Endothelial cell of umbilical vein (primary cell): ENCODE measurements at regions not wholly inside any gene's neighbourhood (a gene's known extent, or its start where the extent isn't known, plus 50 kb on each side); places are given as distances from the start of the nearest gene placed in this dataset.

ENCODE experiments used
- BruUV-seq: library from RNA; stranded (reverse); fragments of 400-500 nt; replicated peaks from 2 replicates; lab custom pipeline; 2021; lab: Mats Ljungman, UMichigan
- CTCF ChIA-PET: fragments of 300-600, 350-600 bp; sonication (Branson Sonifier 250); formaldehyde crosslinking; loops from one replicate; lab custom pipeline; 2021; ENCODE audit warnings: antibody characterized with exemption, inconsistent platforms; lab: Charles Lee
- POLR2A ChIA-PET: fragments of 300-600, 350-600 bp; sonication (Branson Sonifier 250); formaldehyde crosslinking; loops from one replicate; lab custom pipeline; 2021; ENCODE audit warnings: antibody characterized with exemption, inconsistent platforms; lab: Charles Lee
- DNase-seq: peaks from one replicate; pipeline ENCODE4 v3.0.0-alpha.2; 2011; ENCODE audit warnings: low read depth, low spot score
- FAIRE-seq: peaks from 2 replicates; lab custom pipeline; 2011; peaks lifted over from hg19 to GRCh38; lab: Jason Lieb, UNC
- H2AFZ ChIP-seq: 2 replicates; pipeline ENCODE4 v1.6.0; 2012; ENCODE audit warnings: low read depth, low read length, control low read depth, inconsistent platforms
- H3K27ac ChIP-seq: 2 replicates; pipeline ENCODE4 v1.5.1; 2011; ENCODE audit warnings: low read depth, mild to moderate bottlenecking, control low read depth, low read length, moderate library complexity; ENCODE audit not compliant: insufficient read depth
- H3K27me3 ChIP-seq, 2 experiments: 2 replicates each; pipeline versions ENCODE4 v1.6.0 to v1.6.1; 2011; ENCODE audit warnings: low read length in 2 of 2, mixed read lengths in 1 of 2; ENCODE audit not compliant: control insufficient read depth in 2 of 2, insufficient read depth in 2 of 2
- H3K36me3 ChIP-seq, 2 experiments: 2 replicates in 1 of 2; 3 replicates in 1 of 2; pipeline ENCODE4 v1.5.1; 2011; ENCODE audit warnings: low read length in 2 of 2, mild to moderate bottlenecking in 1 of 2, moderate library complexity in 1 of 2; ENCODE audit not compliant: control insufficient read depth in 2 of 2, insufficient read depth in 2 of 2; ENCODE audit errors: extremely low read depth in 1 of 2
- H3K4me1 ChIP-seq: 3 replicates; pipeline ENCODE4 v1.5.1; 2011; ENCODE audit warnings: mild to moderate bottlenecking, low read length; ENCODE audit not compliant: control insufficient read depth, insufficient read depth; ENCODE audit errors: extremely low read depth
- H3K4me2 ChIP-seq: 2 replicates; pipeline ENCODE4 v1.6.1; 2011; ENCODE audit warnings: low read length, control low read depth, mixed read lengths; ENCODE audit not compliant: insufficient read depth
- H3K4me3 ChIP-seq, 3 experiments: fragments of 200-600 bp in 1 of 3; sonication (generic), shearing (Covaris generic) in 1 of 3; replicated peaks in 1 of 3; 2 replicates each; pipeline ENCODE4 v1.5.1; 2011 to 2016; ENCODE audit warnings: control low read depth in 3 of 3, low read length in 3 of 3, mild to moderate bottlenecking in 2 of 3, inconsistent platforms in 1 of 3, low read depth in 1 of 3, moderate library complexity in 1 of 3; ENCODE audit not compliant: insufficient read depth in 1 of 3
- H3K79me2 ChIP-seq: 2 replicates; pipeline ENCODE4 v1.6.0; 2012; ENCODE audit warnings: low read length, inconsistent platforms; ENCODE audit not compliant: control insufficient read depth, insufficient read depth
- H3K9ac ChIP-seq: replicated peaks from 2 replicates; pipeline ENCODE3; 2011; ENCODE audit warnings: low read length, control low read depth; ENCODE audit not compliant: insufficient read depth; ENCODE audit errors: extremely low read depth
- H3K9me1 ChIP-seq: replicated peaks from 3 replicates; pipeline ENCODE4 v1.6.0; 2011; ENCODE audit warnings: mild to moderate bottlenecking, low read length; ENCODE audit not compliant: control insufficient read depth, insufficient read depth; ENCODE audit errors: extremely low read depth
- H3K9me3 ChIP-seq: replicated peaks from 2 replicates; pipeline ENCODE4 v1.5.1; 2012; ENCODE audit warnings: low read length, inconsistent platforms; ENCODE audit not compliant: control insufficient read depth, insufficient read depth
- H4K20me1 ChIP-seq: replicated peaks from 2 replicates; pipeline ENCODE3; 2011; ENCODE audit warnings: mild to moderate bottlenecking, low read length; ENCODE audit not compliant: control insufficient read depth, insufficient read depth; ENCODE audit errors: extremely low read depth
- EZH2 ChIP-seq: IDR thresholded peaks from 2 replicates; pipeline ENCODE4 v1.6.1; 2012; ENCODE audit warnings: borderline replicate concordance, low read depth, mild to moderate bottlenecking, moderate library complexity, low read length, inconsistent platforms; ENCODE audit not compliant: severe bottlenecking
- FOS ChIP-seq: IDR thresholded peaks from 2 replicates; pipeline ENCODE4 v1.6.1; 2011; ENCODE audit warnings: mild to moderate bottlenecking, low read length, moderate library complexity, borderline replicate concordance; ENCODE audit not compliant: insufficient read depth
- GATA2 ChIP-seq: IDR thresholded peaks from 2 replicates; pipeline ENCODE4 v1.7.0; 2011; ENCODE audit warnings: low read depth, mild to moderate bottlenecking, moderate library complexity, mixed read lengths, low read length; ENCODE audit not compliant: insufficient read length, insufficient read depth
- JUN ChIP-seq: IDR thresholded peaks from 2 replicates; pipeline ENCODE4 v1.6.1; 2011; ENCODE audit warnings: borderline replicate concordance, low read depth; ENCODE audit not compliant: insufficient read length, insufficient read depth
- MYC ChIP-seq: IDR thresholded peaks from one replicate; pipeline ENCODE4 v1.6.1; 2011; ENCODE audit warnings: mild to moderate bottlenecking, low read depth, low read length
- POLR2A ChIP-seq: IDR thresholded peaks from 2 replicates; pipeline ENCODE4 v1.6.1; 2012; ENCODE audit warnings: low read depth, mild to moderate bottlenecking, control low read depth, low read length
- POLR2AphosphoS5 ChIP-seq: IDR thresholded peaks from 2 replicates; pipeline ENCODE4 v1.6.1; 2012; ENCODE audit warnings: low read depth, mild to moderate bottlenecking, control low read depth, low read length, moderate library complexity; ENCODE audit not compliant: insufficient read depth
- dilution Hi-C: fragments of 300-500 bp; cut with MboI; formaldehyde crosslinking; loops from one replicate; pipeline ENCODE4 v1.15.0; 2019; ENCODE audit warnings: low sequenced_read_pairs; ENCODE audit not compliant: extremely low pct_ligation_motif_present
- intact Hi-C: fragments of 100-400 bp; cut with micrococcal nuclease; formaldehyde crosslinking; loops from one replicate; pipeline ENCODE4 v1.10.0; 2022
- TF ChIP-seq, protein P1 (sequence below), 2 donors: IDR thresholded peaks; 1 replicate in 1 of 2; 2 replicates in 1 of 2; pipeline ENCODE4 v1.5.1; 2011; ENCODE audit warnings: low read length in 2 of 2, mild to moderate bottlenecking in 2 of 2, moderate library complexity in 2 of 2, control low read depth in 1 of 2, inconsistent platforms in 1 of 2, low read depth in 1 of 2; ENCODE audit not compliant: insufficient read depth in 1 of 2; ENCODE audit errors: extremely low read depth in 1 of 2
- TF ChIP-seq, protein P2 (sequence below): IDR thresholded peaks from 2 replicates; pipeline ENCODE4 v1.6.1; 2011; ENCODE audit not compliant: insufficient read depth, insufficient read length

DNA sequence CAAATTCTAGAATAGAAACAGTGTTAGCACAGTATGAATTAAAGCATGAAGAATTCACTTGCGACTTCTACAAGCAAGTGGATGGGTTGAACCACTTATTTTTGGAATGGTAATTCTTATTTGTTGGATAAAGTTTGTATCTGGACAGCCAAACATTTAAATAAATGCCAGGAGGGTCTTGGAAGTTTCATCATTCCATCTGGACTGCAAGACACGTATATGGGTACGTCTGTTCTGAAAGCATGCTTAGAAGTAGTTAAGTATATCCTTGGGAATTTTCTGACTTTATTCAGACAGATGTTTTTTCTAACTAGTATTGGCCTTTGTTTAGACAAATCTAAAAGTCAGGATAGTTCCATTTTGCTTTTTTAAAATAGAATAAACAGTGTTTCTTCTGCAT is 77.5 kb upstream of the CASK start:
- no TSS peak for BruUV-seq
- ChIA-PET CTCF (no interaction called here), POLR2A (no interaction called here)
- H3K9me1 ChIP-seq, result no peaks in the 10 kb centered on the region
- no peak overlapping the region for H3K4me3 ChIP-seq
- no peaks in the 10 kb centered on the region for H4K20me1 ChIP-seq
- H3K9me3 ChIP-seq, result no peaks in the 10 kb centered on the region
- intact Hi-C loops, result no loop called here
- H3K9ac ChIP-seq, result no peak overlapping the region
- no peaks in the 10 kb centered on the region for H3K4me1 ChIP-seq
- no peak for TF ChIP-seq POLR2A
- no peak for TF ChIP-seq GATA2
- TF ChIP-seq, protein P1, sequence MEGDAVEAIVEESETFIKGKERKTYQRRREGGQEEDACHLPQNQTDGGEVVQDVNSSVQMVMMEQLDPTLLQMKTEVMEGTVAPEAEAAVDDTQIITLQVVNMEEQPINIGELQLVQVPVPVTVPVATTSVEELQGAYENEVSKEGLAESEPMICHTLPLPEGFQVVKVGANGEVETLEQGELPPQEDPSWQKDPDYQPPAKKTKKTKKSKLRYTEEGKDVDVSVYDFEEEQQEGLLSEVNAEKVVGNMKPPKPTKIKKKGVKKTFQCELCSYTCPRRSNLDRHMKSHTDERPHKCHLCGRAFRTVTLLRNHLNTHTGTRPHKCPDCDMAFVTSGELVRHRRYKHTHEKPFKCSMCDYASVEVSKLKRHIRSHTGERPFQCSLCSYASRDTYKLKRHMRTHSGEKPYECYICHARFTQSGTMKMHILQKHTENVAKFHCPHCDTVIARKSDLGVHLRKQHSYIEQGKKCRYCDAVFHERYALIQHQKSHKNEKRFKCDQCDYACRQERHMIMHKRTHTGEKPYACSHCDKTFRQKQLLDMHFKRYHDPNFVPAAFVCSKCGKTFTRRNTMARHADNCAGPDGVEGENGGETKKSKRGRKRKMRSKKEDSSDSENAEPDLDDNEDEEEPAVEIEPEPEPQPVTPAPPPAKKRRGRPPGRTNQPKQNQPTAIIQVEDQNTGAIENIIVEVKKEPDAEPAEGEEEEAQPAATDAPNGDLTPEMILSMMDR (IDR thresholded peaks at IDR 0.05; ENCODE audit: extremely low read depth in 1 of 2, insufficient read depth in 1 of 2, low read depth in 1 of 2, low read length in 2 of 2), result no peak
- no peak for TF ChIP-seq JUN
- no peak for TF ChIP-seq POLR2AphosphoS5
- no peak for TF ChIP-seq FOS
- no peak for TF ChIP-seq EZH2
- TF ChIP-seq MYC, result no peak
- TF ChIP-seq, protein P2, sequence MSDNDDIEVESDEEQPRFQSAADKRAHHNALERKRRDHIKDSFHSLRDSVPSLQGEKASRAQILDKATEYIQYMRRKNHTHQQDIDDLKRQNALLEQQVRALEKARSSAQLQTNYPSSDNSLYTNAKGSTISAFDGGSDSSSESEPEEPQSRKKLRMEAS, result no peak
- H2AFZ ChIP-seq, result no peak overlapping the region
- H3K27me3 ChIP-seq, result no peaks in the 10 kb centered on the region
- no peaks in the 10 kb centered on the region for H3K79me2 ChIP-seq
- no peaks in the 10 kb centered on the region for H3K36me3 ChIP-seq
- dilution Hi-C loops, result no loop called here
- no peak overlapping the region for H3K4me2 ChIP-seq
- no peak for DNase-seq
- no peak overlapping the region for H3K27ac ChIP-seq
- no peak for FAIRE-seq
